ENCODE measurements at regions not wholly inside any gene's neighbourhood (a gene's known extent, or its start where the extent isn't known, plus 50 kb on each side); places are given as distances from the start of the nearest gene placed in this dataset.
"Not testable (repeated sequence)": the region's sequence is repeated elsewhere in the genome, so short reads cannot be mapped to it uniquely, and the experiment has no call there.

GRCh38 chr3:159660901-159661300, 327.7 kb upstream of the IL12A start:
- Mint-ChIP-seq H3K27me3 (no peaks in the 10 kb centered on the region), H3K4me1 (no peaks in the 10 kb centered on the region), H3K27ac (no peak overlapping the region), H3K9me3 (peaks cover 7 to 9% of the 10 kb centered on the region in 2 donors), H3K36me3 (no peaks in the 10 kb centered on the region), H3K4me3 (no peak overlapping the region)
- no peak for DNase-seq
- ATAC-seq (replicated peaks): no peak

GRCh38 chr3:159662549-159662948, 326.1 kb upstream of the IL12A start:
- Mint-ChIP-seq H3K27me3 (no peaks in the 10 kb centered on the region), H3K4me1 (no peaks in the 10 kb centered on the region)

GRCh38 chr3:159664006-159664405, 324.6 kb upstream of the IL12A start:
- H3K9me3 Mint-ChIP-seq: peaks cover 7 to 9% of the 10 kb centered on the region in 2 donors

More at GRCh38 chr3:159662549-159662948, 326.1 kb upstream of the IL12A start:
- H3K4me3 Mint-ChIP-seq: no peak overlapping the region
- H3K36me3 Mint-ChIP-seq: no peaks in the 10 kb centered on the region
- ATAC-seq (replicated peaks) (no peak), DNase-seq (no peak)
- H3K27ac Mint-ChIP-seq: no peak overlapping the region
- H3K9me3 Mint-ChIP-seq: peaks cover 7 to 9% of the 10 kb centered on the region in 2 donors

GRCh38 chr3:159664653-159665052, 324.0 kb upstream of the IL12A start:
- ATAC-seq (replicated peaks) (no peak), DNase-seq (no peak)
- Mint-ChIP-seq H3K27me3 (no peaks in the 10 kb centered on the region), H3K27ac (no peak overlapping the region), H3K9me3 (peaks cover 7 to 9% of the 10 kb centered on the region in 2 donors), H3K4me1 (no peaks in the 10 kb centered on the region), H3K4me3 (no peak overlapping the region), H3K36me3 (no peaks in the 10 kb centered on the region)

More at GRCh38 chr3:159664006-159664405, 324.6 kb upstream of the IL12A start:
- H3K4me1 Mint-ChIP-seq: no peaks in the 10 kb centered on the region
- ATAC-seq (replicated peaks): no peak
- no peak for DNase-seq
- no peaks in the 10 kb centered on the region for H3K36me3 Mint-ChIP-seq
- H3K27ac Mint-ChIP-seq: no peak overlapping the region
- H3K27me3 Mint-ChIP-seq: no peaks in the 10 kb centered on the region
- no peak overlapping the region for H3K4me3 Mint-ChIP-seq

- no peaks in the 10 kb centered on the region for H3K27me3 Mint-ChIP-seq
- no peak overlapping the region for H3K27ac Mint-ChIP-seq
- no peaks in the 10 kb centered on the region for H3K36me3 Mint-ChIP-seq
- ATAC-seq (replicated peaks) (no peak), DNase-seq (no peak)
- peaks cover 2 to 3% of the 10 kb centered on the region in 2 donors for H3K9me3 Mint-ChIP-seq
- no peak overlapping the region for H3K4me3 Mint-ChIP-seq
- H3K4me1 Mint-ChIP-seq: no peaks in the 10 kb centered on the region
Observed at GRCh38 chr3:159667261-159667660, 321.4 kb upstream of the IL12A start.

GRCh38 chr3:159668461-159668860, 320.2 kb upstream of the IL12A start:
- Mint-ChIP-seq H3K27me3 (no peaks in the 10 kb centered on the region), H3K4me3 (no peak overlapping the region), H3K36me3 (no peaks in the 10 kb centered on the region), H3K27ac (no peak overlapping the region), H3K4me1 (no peaks in the 10 kb centered on the region), H3K9me3 (no peaks in the 10 kb centered on the region)
- ATAC-seq (replicated peaks) (no peak), DNase-seq (no peak)

- H3K9me3 Mint-ChIP-seq: no peaks in the 10 kb centered on the region
- ATAC-seq (replicated peaks): no peak
- H3K27me3 Mint-ChIP-seq: no peaks in the 10 kb centered on the region
- DNase-seq: no peak
- no peak overlapping the region for H3K27ac Mint-ChIP-seq
- H3K4me1 Mint-ChIP-seq: no peaks in the 10 kb centered on the region
- no peaks in the 10 kb centered on the region for H3K36me3 Mint-ChIP-seq
- H3K4me3 Mint-ChIP-seq: no peak overlapping the region
Observed at GRCh38 chr3:159668990-159669476, 319.6 kb upstream of the IL12A start.

- no peaks in the 10 kb centered on the region for H3K27me3 Mint-ChIP-seq
- ATAC-seq (replicated peaks): no peak
- no peaks in the 10 kb centered on the region for H3K4me1 Mint-ChIP-seq
- H3K9me3 Mint-ChIP-seq: no peaks in the 10 kb centered on the region
- no peaks in the 10 kb centered on the region for H3K36me3 Mint-ChIP-seq
- no peak overlapping the region for H3K4me3 Mint-ChIP-seq
- no peak for DNase-seq
- H3K27ac Mint-ChIP-seq: no peak overlapping the region
Observed at GRCh38 chr3:159669766-159670165, 318.9 kb upstream of the IL12A start.

GRCh38 chr3:159672728-159673688, 315.6 kb upstream of the IL12A start:
- DNase-seq: no peak
- H3K36me3 Mint-ChIP-seq: no peaks in the 10 kb centered on the region
- H3K27me3 Mint-ChIP-seq: no peaks in the 10 kb centered on the region
- H3K4me1 Mint-ChIP-seq: no peaks in the 10 kb centered on the region
- no peak for ATAC-seq (replicated peaks)
- H3K27ac Mint-ChIP-seq: no peak overlapping the region
- H3K4me3 Mint-ChIP-seq: no peak overlapping the region
- H3K9me3 Mint-ChIP-seq: no peaks in the 10 kb centered on the region

GRCh38 chr3:159674583-159674982, 314.1 kb upstream of the IL12A start:
- Mint-ChIP-seq H3K9me3 (no peaks in the 10 kb centered on the region), H3K27me3 (no peaks in the 10 kb centered on the region), H3K4me3 (no peak overlapping the region), H3K36me3 (no peaks in the 10 kb centered on the region), H3K4me1 (no peaks in the 10 kb centered on the region), H3K27ac (no peak overlapping the region)
- ATAC-seq (replicated peaks): no peak
- no peak for DNase-seq

- Mint-ChIP-seq H3K27me3 (no peaks in the 10 kb centered on the region), H3K4me3 (no peak overlapping the region), H3K36me3 (no peaks in the 10 kb centered on the region), H3K27ac (no peak overlapping the region), H3K4me1 (no peaks in the 10 kb centered on the region), H3K9me3 (no peaks in the 10 kb centered on the region)
- DNase-seq (no peak), ATAC-seq (replicated peaks) (no peak)
Observed at GRCh38 chr3:159675285-159675684, 313.4 kb upstream of the IL12A start.

- Mint-ChIP-seq H3K9me3 (peaks cover 0 to 1% of the 10 kb centered on the region in 2 donors), H3K36me3 (no peaks in the 10 kb centered on the region), H3K4me1 (no peaks in the 10 kb centered on the region), H3K27ac (no peak overlapping the region), H3K4me3 (no peak overlapping the region), H3K27me3 (no peaks in the 10 kb centered on the region)
- DNase-seq: no peak
- no peak for ATAC-seq (replicated peaks)
Observed at GRCh38 chr3:159679900-159680299, 308.7 kb upstream of the IL12A start.

- not testable (repeated sequence) for H3K27ac Mint-ChIP-seq; H3K9me3 Mint-ChIP-seq; DNase-seq; ATAC-seq (replicated peaks); H3K27me3 Mint-ChIP-seq; H3K4me3 Mint-ChIP-seq; H3K36me3 Mint-ChIP-seq; H3K4me1 Mint-ChIP-seq
Observed at GRCh38 chr3:159681717-159682116, 306.9 kb upstream of the IL12A start.

- H3K27me3 Mint-ChIP-seq: peaks cover 0 to 6% of the 10 kb centered on the region in 2 donors
- H3K9me3 Mint-ChIP-seq: peaks cover 0 to 14% of the 10 kb centered on the region in 2 donors
- no peak overlapping the region for H3K4me3 Mint-ChIP-seq
- H3K4me1 Mint-ChIP-seq: no peaks in the 10 kb centered on the region
- no peak overlapping the region for H3K27ac Mint-ChIP-seq
- no peaks in the 10 kb centered on the region for H3K36me3 Mint-ChIP-seq
- DNase-seq: no peak
- ATAC-seq (replicated peaks): no peak
Observed at GRCh38 chr3:159685801-159686200, 302.8 kb upstream of the IL12A start.

GRCh38 chr3:159693226-159693625, 295.4 kb upstream of the IL12A start:
- ATAC-seq (replicated peaks) (no peak), DNase-seq (no peak)
- H3K27ac Mint-ChIP-seq: no peak overlapping the region
- H3K4me1 Mint-ChIP-seq: no peaks in the 10 kb centered on the region
- H3K36me3 Mint-ChIP-seq: no peaks in the 10 kb centered on the region
- H3K27me3 Mint-ChIP-seq: peaks cover 6% of the 10 kb centered on the region in 2 donors
- no peak overlapping the region for H3K4me3 Mint-ChIP-seq
- H3K9me3 Mint-ChIP-seq: peaks cover 6 to 12% of the 10 kb centered on the region in 2 donors

All from stimulated activated naive B cell treated with anti-CD40 and anti-IgM and Interleukin-4, amounts not matched to agents 10 μg/mL and 1 μg/mL and 100 μg/mL, for 72 hours (primary cell).